ENCODE measurements at regions not wholly inside any gene's neighbourhood (a gene's known extent, or its start where the extent isn't known, plus 50 kb on each side); places are given as distances from the start of the nearest gene placed in this dataset.
"Not testable (repeated sequence)": the region's sequence is repeated elsewhere in the genome, so short reads cannot be mapped to it uniquely, and the experiment has no call there.

- 40 to 88% methylated on average over 1 of the region's 1 CpG; no CpG with 5 or more reads in 8 of the 10 experiments for WGBS, 10 experiments
- Histone ChIP-seq H3K27ac (no peak overlapping the region), H3K4me1 (replicated peaks in 1 of 2) (no peaks in the 10 kb centered on the region), H3K4me3 (no peak overlapping the region)
- in situ Hi-C loops (cut with MboI; ENCODE audit: low pct_unique_long_range_greater_than_20kb in 2 of 9, low sequenced_read_pairs in 9 of 9, unreplicated experiment in 9 of 9): loop anchor here in 2 of 9 experiments (25.0 kb wide), 2 partner anchors 317 to 342 kb away; no protein-coding TSS in a partner anchor
- ATAC-seq (replicated peaks in 6 of 8): peak in 1 of 8 experiments; percentile 9
Observed at GRCh38 chr3:73120710-73121109, 59.3 kb downstream of the EBLN2 start.

- Histone ChIP-seq H3K4me3 (no peak overlapping the region), H3K4me1 (replicated peaks in 1 of 2) (no peaks in the 10 kb centered on the region), H3K27ac (no peak overlapping the region)
- in situ Hi-C loops (cut with MboI; ENCODE audit: low pct_unique_long_range_greater_than_20kb in 2 of 9, low sequenced_read_pairs in 9 of 9, unreplicated experiment in 9 of 9): loop anchor here in 2 of 9 experiments (25.0 kb wide), 2 partner anchors 316 to 341 kb away; no protein-coding TSS in a partner anchor
- 42 to 83% (median 82%) methylated on average over 1 to 2 of the region's 2 CpGs; no CpG with 5 or more reads in 7 of the 10 experiments for WGBS, 10 experiments
- ATAC-seq (replicated peaks in 6 of 8): peak in 3 of 8 experiments; percentile 91 to 95 (median 95)
Observed at GRCh38 chr3:73121669-73122331, 60.3 kb downstream of the EBLN2 start.

- in situ Hi-C loops (cut with MboI; ENCODE audit: low pct_unique_long_range_greater_than_20kb in 2 of 9, low sequenced_read_pairs in 9 of 9, unreplicated experiment in 9 of 9): no loop called here
- 0 to 80% (median 25%) methylated on average over 1 of the region's 1 CpG; no CpG with 5 or more reads in 6 of the 10 experiments for WGBS, 10 experiments
- H3K4me3 ChIP-seq: no peak overlapping the region
- peaks cover 4 to 6% of the 10 kb centered on the region in 2 donors for H3K4me1 ChIP-seq (replicated peaks in 1 of 2)
- no peak for ATAC-seq (replicated peaks in 6 of 8)
- no peak overlapping the region for H3K27ac ChIP-seq
Observed at GRCh38 chr3:73134034-73134433, 72.6 kb downstream of the EBLN2 start.

GRCh38 chr3:73136941-73137340 lies 75.5 kb downstream of the EBLN2 start:
- in situ Hi-C loops (cut with MboI; ENCODE audit: low pct_unique_long_range_greater_than_20kb in 2 of 9, low sequenced_read_pairs in 9 of 9, unreplicated experiment in 9 of 9): no loop called here
- H3K4me3 ChIP-seq: no peak overlapping the region
- 58 to 100% (median 76%) methylated on average over 1 to 6 of the region's 6 CpGs; no CpG with 5 or more reads in 1 of the 10 experiments for WGBS, 10 experiments
- no peak for ATAC-seq (replicated peaks in 6 of 8)
- no peak overlapping the region for H3K27ac ChIP-seq
- peaks cover 9 to 12% of the 10 kb centered on the region in 2 donors for H3K4me1 ChIP-seq (replicated peaks in 1 of 2)

GRCh38 chr3:73137736-73138403 lies 76.4 kb downstream of the EBLN2 start:
- ATAC-seq (replicated peaks in 6 of 8): no peak
- in situ Hi-C loops (cut with MboI; ENCODE audit: low pct_unique_long_range_greater_than_20kb in 2 of 9, low sequenced_read_pairs in 9 of 9, unreplicated experiment in 9 of 9): no loop called here
- no peak overlapping the region for H3K27ac ChIP-seq
- no peak overlapping the region for H3K4me3 ChIP-seq
- WGBS, 10 experiments: 73 to 100% (median 91%) methylated on average over 2 to 6 of the region's 6 CpGs
- peaks cover 9 to 12% of the 10 kb centered on the region in 2 donors for H3K4me1 ChIP-seq (replicated peaks in 1 of 2)

- WGBS, 10 experiments: 29 to 100% (median 87%) methylated on average over 1 to 5 of the region's 7 CpGs
- Histone ChIP-seq H3K4me3 (no peak overlapping the region), H3K4me1 (replicated peaks in 1 of 2) (peaks cover 25 to 26% of the 10 kb centered on the region in 2 donors), H3K27ac (no peak overlapping the region)
- ATAC-seq (replicated peaks in 6 of 8): no peak
- in situ Hi-C loops (cut with MboI; ENCODE audit: low pct_unique_long_range_greater_than_20kb in 2 of 9, low sequenced_read_pairs in 9 of 9, unreplicated experiment in 9 of 9): no loop called here
Observed at GRCh38 chr3:73140772-73141442, 79.4 kb downstream of the EBLN2 start.

- no peak overlapping the region for H3K4me3 ChIP-seq
Observed at GRCh38 chr3:73141525-73141924, 80.1 kb downstream of the EBLN2 start.

GRCh38 chr3:73143401-73143800 lies 81.9 kb downstream of the EBLN2 start:
- in situ Hi-C loops (cut with MboI; ENCODE audit: low pct_unique_long_range_greater_than_20kb in 2 of 9, low sequenced_read_pairs in 9 of 9, unreplicated experiment in 9 of 9): no loop called here
- WGBS, 10 experiments: 35 to 100% (median 67%) methylated on average over 1 to 4 of the region's 4 CpGs; no CpG with 5 or more reads in 4 of the 10 experiments
- peak in 2 of 8 experiments; percentile 18 to 20 for ATAC-seq (replicated peaks in 6 of 8)
- H3K4me3 ChIP-seq: no peak overlapping the region
- peaks cover 22 to 26% of the 10 kb centered on the region in 2 donors for H3K4me1 ChIP-seq (replicated peaks in 1 of 2)
- H3K27ac ChIP-seq: peak overlapping the region; percentile 17 to 61

More at GRCh38 chr3:73141525-73141924, 80.1 kb downstream of the EBLN2 start:
- peaks cover 25 to 26% of the 10 kb centered on the region in 2 donors for H3K4me1 ChIP-seq (replicated peaks in 1 of 2)
- peak in 3 of 8 experiments; percentile 59 to 88 (median 80) for ATAC-seq (replicated peaks in 6 of 8)
- WGBS, 10 experiments: 0 to 85% (median 0%) methylated on average over 1 to 3 of the region's 3 CpGs; no CpG with 5 or more reads in 3 of the 10 experiments
- H3K27ac ChIP-seq: no peak overlapping the region
- in situ Hi-C loops (cut with MboI; ENCODE audit: low pct_unique_long_range_greater_than_20kb in 2 of 9, low sequenced_read_pairs in 9 of 9, unreplicated experiment in 9 of 9): no loop called here

- peak; percentile 67 to 99 (median 92) for ATAC-seq (replicated peaks in 6 of 8)
- 0% methylated on average over 3 to 4 of the region's 4 CpGs; no CpG with 5 or more reads in 7 of the 10 experiments for WGBS, 10 experiments
- Histone ChIP-seq H3K4me1 (replicated peaks in 1 of 2) (peaks cover 19 to 22% of the 10 kb centered on the region in 2 donors), H3K4me3 (no peak overlapping the region), H3K27ac (peak overlapping the region; percentile 17 to 61)
- in situ Hi-C loops (cut with MboI; ENCODE audit: low pct_unique_long_range_greater_than_20kb in 2 of 9, low sequenced_read_pairs in 9 of 9, unreplicated experiment in 9 of 9): no loop called here
Observed at GRCh38 chr3:73143821-73144237, 82.4 kb downstream of the EBLN2 start.

GRCh38 chr3:73144276-73144675 lies 82.8 kb downstream of the EBLN2 start:
- 10 to 100% (median 80%) methylated on average over 1 to 4 of the region's 5 CpGs; no CpG with 5 or more reads in 5 of the 10 experiments for WGBS, 10 experiments
- Histone ChIP-seq H3K27ac (peak overlapping the region; percentile 17 to 61), H3K4me3 (no peak overlapping the region), H3K4me1 (replicated peaks in 1 of 2) (peaks cover 19 to 22% of the 10 kb centered on the region in 2 donors)
- in situ Hi-C loops (cut with MboI; ENCODE audit: low pct_unique_long_range_greater_than_20kb in 2 of 9, low sequenced_read_pairs in 9 of 9, unreplicated experiment in 9 of 9): no loop called here
- peak in 4 of 8 experiments; percentile 11 to 50 (median 30) for ATAC-seq (replicated peaks in 6 of 8)

GRCh38 chr3:73144828-73145227 lies 83.4 kb downstream of the EBLN2 start:
- in situ Hi-C loops (cut with MboI; ENCODE audit: low pct_unique_long_range_greater_than_20kb in 2 of 9, low sequenced_read_pairs in 9 of 9, unreplicated experiment in 9 of 9): no loop called here
- WGBS, 10 experiments: 70 to 100% (median 90%) methylated on average over 1 to 2 of the region's 2 CpGs; no CpG with 5 or more reads in 3 of the 10 experiments

GRCh38 chr3:73147479-73147878 lies 86.0 kb downstream of the EBLN2 start:
- ATAC-seq (replicated peaks in 6 of 8); H3K4me3 ChIP-seq; in situ Hi-C loops (cut with MboI; ENCODE audit: low pct_unique_long_range_greater_than_20kb in 2 of 9, low sequenced_read_pairs in 9 of 9, unreplicated experiment in 9 of 9); H3K27ac ChIP-seq: not testable (repeated sequence)
- peaks cover 14 to 16% of the 10 kb centered on the region in 2 donors for H3K4me1 ChIP-seq (replicated peaks in 1 of 2)
- WGBS, 10 experiments: 39 to 100% (median 92%) methylated on average over 2 to 9 of the region's 9 CpGs

More at GRCh38 chr3:73144828-73145227, 83.4 kb downstream of the EBLN2 start:
- Histone ChIP-seq H3K4me3 (no peak overlapping the region), H3K27ac (no peak overlapping the region), H3K4me1 (replicated peaks in 1 of 2) (peaks cover 19 to 21% of the 10 kb centered on the region in 2 donors)
- no peak for ATAC-seq (replicated peaks in 6 of 8)
